PFSK-1 (cell line): ENCODE measurements at regions not wholly inside any gene's neighbourhood (a gene's known extent, or its start where the extent isn't known, plus 50 kb on each side); places are given as distances from the start of the nearest gene placed in this dataset.

Source experiments
- SIN3A ChIP-seq: IDR thresholded peaks from 2 replicates; pipeline ENCODE4 v1.6.1; 2012; ENCODE audit warnings: mild to moderate bottlenecking, low read length, moderate library complexity, borderline replicate concordance; ENCODE audit not compliant: insufficient read depth
- TAF1 ChIP-seq: IDR thresholded peaks from 2 replicates; pipeline ENCODE4 v1.6.1; 2012; ENCODE audit warnings: low read length, control low read depth, borderline replicate concordance; ENCODE audit not compliant: insufficient read depth
- TF ChIP-seq, protein P1 (sequence below), 2 experiments: IDR thresholded peaks; 2 replicates each; pipeline versions ENCODE4 v1.6.1 to v1.8.0; 2011 to 2012; ENCODE audit warnings: low read depth in 2 of 2, low read length in 2 of 2, control low read depth in 1 of 2, inconsistent platforms in 1 of 2, mild to moderate bottlenecking in 1 of 2, moderate library complexity in 1 of 2; ENCODE audit not compliant: insufficient read depth in 1 of 2

DNA sequence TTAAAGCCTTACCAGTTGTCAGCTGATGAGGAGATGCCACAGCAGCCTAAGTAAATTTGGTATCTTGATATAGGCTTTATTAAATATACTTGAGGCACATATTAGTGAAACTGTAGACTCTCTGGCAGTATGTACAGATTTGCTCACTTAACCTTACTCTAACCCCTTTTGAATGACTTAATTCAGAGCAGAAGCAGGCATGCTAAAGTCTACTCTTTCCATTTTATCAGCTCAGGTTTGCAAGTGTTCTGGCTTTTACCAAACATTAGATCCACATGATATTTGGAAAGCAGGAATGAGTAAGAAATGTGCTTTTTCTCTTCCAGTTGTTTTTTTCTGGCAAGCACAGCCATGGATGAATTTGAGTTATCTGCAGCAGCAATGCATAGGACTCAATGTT is 541.0 kb upstream of the PCDH9 start:
- TF ChIP-seq, protein P1, sequence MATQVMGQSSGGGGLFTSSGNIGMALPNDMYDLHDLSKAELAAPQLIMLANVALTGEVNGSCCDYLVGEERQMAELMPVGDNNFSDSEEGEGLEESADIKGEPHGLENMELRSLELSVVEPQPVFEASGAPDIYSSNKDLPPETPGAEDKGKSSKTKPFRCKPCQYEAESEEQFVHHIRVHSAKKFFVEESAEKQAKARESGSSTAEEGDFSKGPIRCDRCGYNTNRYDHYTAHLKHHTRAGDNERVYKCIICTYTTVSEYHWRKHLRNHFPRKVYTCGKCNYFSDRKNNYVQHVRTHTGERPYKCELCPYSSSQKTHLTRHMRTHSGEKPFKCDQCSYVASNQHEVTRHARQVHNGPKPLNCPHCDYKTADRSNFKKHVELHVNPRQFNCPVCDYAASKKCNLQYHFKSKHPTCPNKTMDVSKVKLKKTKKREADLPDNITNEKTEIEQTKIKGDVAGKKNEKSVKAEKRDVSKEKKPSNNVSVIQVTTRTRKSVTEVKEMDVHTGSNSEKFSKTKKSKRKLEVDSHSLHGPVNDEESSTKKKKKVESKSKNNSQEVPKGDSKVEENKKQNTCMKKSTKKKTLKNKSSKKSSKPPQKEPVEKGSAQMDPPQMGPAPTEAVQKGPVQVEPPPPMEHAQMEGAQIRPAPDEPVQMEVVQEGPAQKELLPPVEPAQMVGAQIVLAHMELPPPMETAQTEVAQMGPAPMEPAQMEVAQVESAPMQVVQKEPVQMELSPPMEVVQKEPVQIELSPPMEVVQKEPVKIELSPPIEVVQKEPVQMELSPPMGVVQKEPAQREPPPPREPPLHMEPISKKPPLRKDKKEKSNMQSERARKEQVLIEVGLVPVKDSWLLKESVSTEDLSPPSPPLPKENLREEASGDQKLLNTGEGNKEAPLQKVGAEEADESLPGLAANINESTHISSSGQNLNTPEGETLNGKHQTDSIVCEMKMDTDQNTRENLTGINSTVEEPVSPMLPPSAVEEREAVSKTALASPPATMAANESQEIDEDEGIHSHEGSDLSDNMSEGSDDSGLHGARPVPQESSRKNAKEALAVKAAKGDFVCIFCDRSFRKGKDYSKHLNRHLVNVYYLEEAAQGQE (IDR thresholded peaks at IDR 0.05; ENCODE audit: insufficient read depth in 1 of 2, low read depth in 2 of 2, low read length in 2 of 2), result no peak
- no peak for TF ChIP-seq SIN3A
- TF ChIP-seq TAF1, result no peak
